CD14-positive monocyte (primary cell): ENCODE measurements at regions not wholly inside any gene's neighbourhood (a gene's known extent, or its start where the extent isn't known, plus 50 kb on each side); places are given as distances from the start of the nearest gene placed in this dataset.
"Not testable (repeated sequence)": the region's sequence is repeated elsewhere in the genome, so short reads cannot be mapped to it uniquely, and the experiment has no call there.

Experiments
- DNase-seq, 3 donors: peaks; one replicate each; pipeline ENCODE4 v3.0.0-alpha.2; 2011 to 2022
- H2AFZ ChIP-seq: 2 replicates; pipeline ENCODE4 v1.6.0; 2012; ENCODE audit warnings: mild to moderate bottlenecking, low read depth, low read length, inconsistent platforms; ENCODE audit not compliant: insufficient read depth, poor library complexity, severe bottlenecking
- H3K27ac ChIP-seq, 2 donors: 1 replicate in 1 of 2; 2 replicates in 1 of 2; pipeline ENCODE4 v1.5.1; 2012 to 2013; ENCODE audit warnings: low read length in 2 of 2, control low read depth in 1 of 2, inconsistent platforms in 1 of 2, low read depth in 1 of 2, mild to moderate bottlenecking in 1 of 2
- H3K27me3 ChIP-seq, 2 donors: one replicate each; pipeline versions ENCODE4 v1.6.0 to v1.6.1; 2011 to 2013; ENCODE audit warnings: low read length in 2 of 2; ENCODE audit not compliant: control insufficient read depth in 2 of 2, insufficient read depth in 2 of 2
- H3K36me3 ChIP-seq, 2 donors: replicated peaks in 1 of 2; 1 replicate in 1 of 2; 2 replicates in 1 of 2; pipeline versions ENCODE4 v1.5.1 to v1.6.1; 2012 to 2013; ENCODE audit warnings: low read length in 2 of 2, control low read depth in 1 of 2, inconsistent platforms in 1 of 2, mild to moderate bottlenecking in 1 of 2; ENCODE audit not compliant: insufficient read depth in 2 of 2, control insufficient read depth in 1 of 2
- H3K4me1 ChIP-seq, 2 donors: 1 replicate in 1 of 2; 2 replicates in 1 of 2; pipeline versions ENCODE4 v1.5.1 to v1.6.1; 2012 to 2013; ENCODE audit warnings: low read length in 2 of 2, control low read depth in 1 of 2, inconsistent platforms in 1 of 2, mild to moderate bottlenecking in 1 of 2, moderate library complexity in 1 of 2; ENCODE audit not compliant: insufficient read depth in 2 of 2, control insufficient read depth in 1 of 2
- H3K4me2 ChIP-seq: replicated peaks from 2 replicates; pipeline ENCODE3; 2012; ENCODE audit warnings: low read length, moderate library complexity, mild to moderate bottlenecking; ENCODE audit not compliant: poor library complexity, severe bottlenecking; ENCODE audit errors: extremely low read depth
- H3K4me3 ChIP-seq, 3 experiments: fragments of 200-600 bp in 1 of 3; sonication (generic) in 1 of 3; replicated peaks in 1 of 3; 1 replicate in 2 of 3; 2 replicates in 1 of 3; pipeline ENCODE4 v1.5.1; 2011 to 2013; ENCODE audit warnings: low read length in 3 of 3, mild to moderate bottlenecking in 3 of 3, control low read depth in 2 of 3, low read depth in 2 of 3, inconsistent platforms in 1 of 3, moderate library complexity in 1 of 3
- H3K79me2 ChIP-seq: 2 replicates; pipeline ENCODE4 v1.6.0; 2012; ENCODE audit warnings: mild to moderate bottlenecking, control low read depth, inconsistent platforms, low read length, moderate library complexity; ENCODE audit not compliant: insufficient read depth
- H3K9ac ChIP-seq: 2 replicates; pipeline ENCODE4 v1.6.0; 2017; ENCODE audit warnings: low read length, mild to moderate bottlenecking; ENCODE audit not compliant: insufficient read depth, poor library complexity, severe bottlenecking
- H3K9me3 ChIP-seq, 2 donors: replicated peaks in 1 of 2; 1 replicate in 1 of 2; 2 replicates in 1 of 2; pipeline versions ENCODE4 v1.5.1 to v1.6.1; 2012 to 2013; ENCODE audit warnings: low read length in 2 of 2, control low read depth in 1 of 2; ENCODE audit not compliant: control insufficient read depth in 1 of 2, insufficient read depth in 1 of 2
- H4K20me1 ChIP-seq: 2 replicates; pipeline ENCODE4 v1.6.0; 2012; ENCODE audit warnings: mild to moderate bottlenecking, low read length, control low read depth, moderate library complexity; ENCODE audit not compliant: insufficient read depth
- H3K27ac Mint-ChIP-seq, 7 donors: one replicate each; pipeline ENCODE4 v1.8.0; 2020; ENCODE audit warnings: mild to moderate bottlenecking in 7 of 7, mixed read lengths in 7 of 7, moderate library complexity in 6 of 7, inconsistent platforms in 2 of 7
- H3K27me3 Mint-ChIP-seq, 3 donors: one replicate each; pipeline ENCODE4 v1.8.0; 2021 to 2022; ENCODE audit warnings: low read depth in 3 of 3, mild to moderate bottlenecking in 3 of 3, mixed read lengths in 3 of 3, moderate library complexity in 3 of 3, inconsistent platforms in 1 of 3
- H3K36me3 Mint-ChIP-seq, 2 donors: one replicate each; pipeline ENCODE4 v1.8.0; 2020; ENCODE audit warnings: mixed read lengths in 2 of 2, inconsistent platforms in 1 of 2, mild to moderate bottlenecking in 1 of 2
- H3K4me1 Mint-ChIP-seq: one replicate; pipeline ENCODE4 v1.8.0; 2020; ENCODE audit warnings: mild to moderate bottlenecking, mixed read lengths
- H3K4me3 Mint-ChIP-seq, 2 donors: one replicate each; pipeline ENCODE4 v1.8.0; 2020; ENCODE audit warnings: mild to moderate bottlenecking in 2 of 2, mixed read lengths in 2 of 2, moderate library complexity in 1 of 2
- H3K9me3 Mint-ChIP-seq, 7 donors: one replicate each; pipeline ENCODE4 v1.8.0; 2020 to 2022; ENCODE audit warnings: mixed read lengths in 7 of 7, mild to moderate bottlenecking in 6 of 7, moderate library complexity in 6 of 7, inconsistent platforms in 2 of 7
- WGBS: methylation state at CpG from one replicate; pipeline ENCODE4 v1.1.5; 2013; ENCODE audit warnings: missing lambda C conversion rate; ENCODE audit not compliant: insufficient coverage; 5-methylcytosine and 5-hydroxymethylcytosine counted together
- intact Hi-C, 2 donors: fragments of 100-400 bp; cut with micrococcal nuclease; formaldehyde crosslinking; loops; one replicate each; pipeline versions ENCODE4 v1.15.0 to v1.15.1; 2023

- H3K27me3 Mint-ChIP-seq, intact Hi-C loops, H3K4me1 ChIP-seq, H3K4me2 ChIP-seq, H3K27me3 ChIP-seq, DNase-seq, H3K9ac ChIP-seq, H3K36me3 Mint-ChIP-seq, H4K20me1 ChIP-seq, H3K27ac ChIP-seq, H3K79me2 ChIP-seq, H3K4me1 Mint-ChIP-seq, H3K9me3 ChIP-seq, H2AFZ ChIP-seq, H3K4me3 Mint-ChIP-seq, H3K9me3 Mint-ChIP-seq, H3K4me3 ChIP-seq, H3K36me3 ChIP-seq: not testable (repeated sequence)
- no CpG with 5 or more reads among the region's 1 CpG for WGBS
- peak overlapping the region in 1 of 7 donors; percentile 64 for H3K27ac Mint-ChIP-seq
Measured at GRCh38 chr1:145191272-145191675, 50.7 kb downstream of the PPIAL4D start.

GRCh38 chr1:145189543-145190030 is 52.4 kb downstream of the PPIAL4D start:
- H3K9me3 Mint-ChIP-seq, H3K4me1 ChIP-seq, H3K27me3 ChIP-seq, H3K4me3 ChIP-seq, H2AFZ ChIP-seq, H3K9me3 ChIP-seq, H3K27me3 Mint-ChIP-seq, H3K36me3 ChIP-seq, H3K27ac ChIP-seq, intact Hi-C loops, DNase-seq, H4K20me1 ChIP-seq, H3K36me3 Mint-ChIP-seq, H3K9ac ChIP-seq, H3K79me2 ChIP-seq, H3K4me2 ChIP-seq: not testable (repeated sequence)
- no CpG with 5 or more reads among the region's 4 CpGs for WGBS
- Mint-ChIP-seq H3K4me1 (peaks cover 14% of the 10 kb centered on the region), H3K27ac (peak overlapping the region in 2 of 7 donors; percentile 5 to 12), H3K4me3 (peak overlapping the region in 1 of 2 donors; percentile 73)

- H3K9ac ChIP-seq, H3K9me3 ChIP-seq, H3K27me3 ChIP-seq, H4K20me1 ChIP-seq, H3K36me3 ChIP-seq, intact Hi-C loops, H3K9me3 Mint-ChIP-seq, H3K27ac ChIP-seq, H2AFZ ChIP-seq, H3K4me1 ChIP-seq, H3K4me2 ChIP-seq, H3K36me3 Mint-ChIP-seq, H3K79me2 ChIP-seq, H3K27me3 Mint-ChIP-seq, H3K4me3 ChIP-seq: not testable (repeated sequence)
- H3K27ac Mint-ChIP-seq = peak overlapping the region in 2 of 7 donors; percentile 5 to 12
- WGBS = no CpG with 5 or more reads among the region's 8 CpGs
- H3K4me1 Mint-ChIP-seq = peaks cover 14% of the 10 kb centered on the region
- peak in 2 of 3 donors; percentile 0 for DNase-seq
- H3K4me3 Mint-ChIP-seq = peak overlapping the region in 1 of 2 donors; percentile 73
Measured at GRCh38 chr1:145188869-145189542, 53.0 kb downstream of the PPIAL4D start.

GRCh38 chr1:145182606-145183413 is 59.2 kb downstream of the PPIAL4D start:
- H3K4me3 Mint-ChIP-seq, H3K36me3 ChIP-seq, H3K9me3 Mint-ChIP-seq, H3K27me3 ChIP-seq, H2AFZ ChIP-seq, H4K20me1 ChIP-seq, H3K79me2 ChIP-seq, intact Hi-C loops, H3K4me3 ChIP-seq, H3K4me1 Mint-ChIP-seq, H3K4me1 ChIP-seq, H3K9me3 ChIP-seq, H3K4me2 ChIP-seq, H3K9ac ChIP-seq, DNase-seq, H3K27ac ChIP-seq, H3K27me3 Mint-ChIP-seq, H3K36me3 Mint-ChIP-seq: not testable (repeated sequence)
- peak overlapping the region in 3 of 7 donors; percentile 60 to 79 (median 60) for H3K27ac Mint-ChIP-seq
- WGBS = 100% methylated on average over 1 of the region's 5 CpGs
